ENCODE measurements at regions not wholly inside any gene's neighbourhood (a gene's known extent, or its start where the extent isn't known, plus 50 kb on each side); places are given as distances from the start of the nearest gene placed in this dataset.

- TF ChIP-seq, protein P1, sequence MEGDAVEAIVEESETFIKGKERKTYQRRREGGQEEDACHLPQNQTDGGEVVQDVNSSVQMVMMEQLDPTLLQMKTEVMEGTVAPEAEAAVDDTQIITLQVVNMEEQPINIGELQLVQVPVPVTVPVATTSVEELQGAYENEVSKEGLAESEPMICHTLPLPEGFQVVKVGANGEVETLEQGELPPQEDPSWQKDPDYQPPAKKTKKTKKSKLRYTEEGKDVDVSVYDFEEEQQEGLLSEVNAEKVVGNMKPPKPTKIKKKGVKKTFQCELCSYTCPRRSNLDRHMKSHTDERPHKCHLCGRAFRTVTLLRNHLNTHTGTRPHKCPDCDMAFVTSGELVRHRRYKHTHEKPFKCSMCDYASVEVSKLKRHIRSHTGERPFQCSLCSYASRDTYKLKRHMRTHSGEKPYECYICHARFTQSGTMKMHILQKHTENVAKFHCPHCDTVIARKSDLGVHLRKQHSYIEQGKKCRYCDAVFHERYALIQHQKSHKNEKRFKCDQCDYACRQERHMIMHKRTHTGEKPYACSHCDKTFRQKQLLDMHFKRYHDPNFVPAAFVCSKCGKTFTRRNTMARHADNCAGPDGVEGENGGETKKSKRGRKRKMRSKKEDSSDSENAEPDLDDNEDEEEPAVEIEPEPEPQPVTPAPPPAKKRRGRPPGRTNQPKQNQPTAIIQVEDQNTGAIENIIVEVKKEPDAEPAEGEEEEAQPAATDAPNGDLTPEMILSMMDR (IDR thresholded peaks at IDR 0.05; ENCODE audit: low read depth, low read length, missing control alignments): no peak
- H3K4me3 ChIP-seq (ENCODE audit: low read depth, low read length): no peak overlapping the region
- DNase-seq (ENCODE audit: low read depth): no peak
These were observed 256.7 kb upstream of the KCNH8 start for GRCh38 chr3:18891641-18892040.

GRCh38 chr3:18890449-18890848 lies 257.9 kb upstream of the KCNH8 start:
- H3K4me3 ChIP-seq (ENCODE audit: low read depth, low read length): no peak overlapping the region
- TF ChIP-seq, protein P1 (IDR thresholded peaks at IDR 0.05; ENCODE audit: low read depth, low read length, missing control alignments): no peak
- DNase-seq (ENCODE audit: low read depth): no peak

DNA sequence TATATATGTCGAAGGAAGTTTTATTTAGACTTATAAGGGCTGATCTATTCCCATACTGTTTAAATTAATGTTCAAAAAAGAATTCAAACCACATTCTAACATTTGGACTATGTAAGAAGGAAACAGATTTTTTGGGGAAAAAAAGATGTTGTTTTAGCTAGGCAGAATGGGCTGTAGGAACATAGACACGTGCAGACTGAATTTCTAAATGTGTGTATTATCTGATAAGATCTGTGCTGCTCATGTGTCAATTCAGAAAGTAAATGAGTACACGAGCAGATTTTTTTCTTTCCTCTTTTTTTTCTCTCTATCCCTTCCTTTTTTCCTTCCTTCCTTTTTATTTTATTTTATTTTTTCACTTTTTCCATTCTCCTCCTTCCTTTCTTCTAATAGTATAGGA lies 259.5 kb upstream of the KCNH8 start:
- TF ChIP-seq, protein P1 (IDR thresholded peaks at IDR 0.05; ENCODE audit: low read depth, low read length, missing control alignments): no peak
- no peak overlapping the region for H3K4me3 ChIP-seq (ENCODE audit: low read depth, low read length)
- DNase-seq (ENCODE audit: low read depth): no peak

GRCh38 chr3:18888370-18888769 lies 259.9 kb upstream of the KCNH8 start:
- no peak for DNase-seq (ENCODE audit: low read depth)
- TF ChIP-seq, protein P1 (IDR thresholded peaks at IDR 0.05; ENCODE audit: low read depth, low read length, missing control alignments): no peak
- H3K4me3 ChIP-seq (ENCODE audit: low read depth, low read length): no peak overlapping the region

DNA sequence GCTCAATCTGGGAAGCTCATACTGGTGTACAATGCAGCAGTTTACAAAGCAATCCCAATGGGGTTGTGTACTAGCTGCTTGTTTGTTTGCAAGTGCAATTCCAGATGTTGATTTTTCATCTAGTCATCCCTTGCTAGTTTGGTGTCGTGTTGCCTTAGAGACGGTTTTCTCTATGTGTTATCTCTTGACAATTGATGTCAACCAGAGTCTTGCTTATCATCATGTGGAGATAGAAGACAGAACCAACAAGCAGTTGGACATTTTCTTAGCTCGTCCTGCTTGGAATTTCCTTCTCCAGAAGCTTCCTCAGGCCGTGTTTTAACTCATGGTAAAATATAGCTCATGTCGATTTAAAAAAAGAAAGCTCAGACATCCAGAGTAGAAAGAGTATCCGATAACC lies 262.0 kb upstream of the KCNH8 start:
- DNase-seq (ENCODE audit: low read depth): no peak
- TF ChIP-seq, protein P1 (IDR thresholded peaks at IDR 0.05; ENCODE audit: low read depth, low read length, missing control alignments): no peak
- H3K4me3 ChIP-seq (ENCODE audit: low read depth, low read length): no peak overlapping the region

GRCh38 chr3:18885612-18886011 lies 262.7 kb upstream of the KCNH8 start:
- no peak overlapping the region for H3K4me3 ChIP-seq (ENCODE audit: low read depth, low read length)
- TF ChIP-seq, protein P1 (IDR thresholded peaks at IDR 0.05; ENCODE audit: low read depth, low read length, missing control alignments): no peak

GRCh38 chr3:18883571-18883970 lies 264.7 kb upstream of the KCNH8 start:
- TF ChIP-seq, protein P1 (IDR thresholded peaks at IDR 0.05; ENCODE audit: low read depth, low read length, missing control alignments): no peak
- no peak for DNase-seq (ENCODE audit: low read depth)
- H3K4me3 ChIP-seq (ENCODE audit: low read depth, low read length): no peak overlapping the region

More at GRCh38 chr3:18885612-18886011, 262.7 kb upstream of the KCNH8 start:
- DNase-seq (ENCODE audit: low read depth): no peak

All from GM12864 (cell line).